ENCODE measurements at regions not wholly inside any gene's neighbourhood (a gene's known extent, or its start where the extent isn't known, plus 50 kb on each side); places are given as distances from the start of the nearest gene placed in this dataset.

- TF ChIP-seq POLR2AphosphoS5 (IDR thresholded peaks at IDR 0.05), result no peak
- TF ChIP-seq, protein P1, sequence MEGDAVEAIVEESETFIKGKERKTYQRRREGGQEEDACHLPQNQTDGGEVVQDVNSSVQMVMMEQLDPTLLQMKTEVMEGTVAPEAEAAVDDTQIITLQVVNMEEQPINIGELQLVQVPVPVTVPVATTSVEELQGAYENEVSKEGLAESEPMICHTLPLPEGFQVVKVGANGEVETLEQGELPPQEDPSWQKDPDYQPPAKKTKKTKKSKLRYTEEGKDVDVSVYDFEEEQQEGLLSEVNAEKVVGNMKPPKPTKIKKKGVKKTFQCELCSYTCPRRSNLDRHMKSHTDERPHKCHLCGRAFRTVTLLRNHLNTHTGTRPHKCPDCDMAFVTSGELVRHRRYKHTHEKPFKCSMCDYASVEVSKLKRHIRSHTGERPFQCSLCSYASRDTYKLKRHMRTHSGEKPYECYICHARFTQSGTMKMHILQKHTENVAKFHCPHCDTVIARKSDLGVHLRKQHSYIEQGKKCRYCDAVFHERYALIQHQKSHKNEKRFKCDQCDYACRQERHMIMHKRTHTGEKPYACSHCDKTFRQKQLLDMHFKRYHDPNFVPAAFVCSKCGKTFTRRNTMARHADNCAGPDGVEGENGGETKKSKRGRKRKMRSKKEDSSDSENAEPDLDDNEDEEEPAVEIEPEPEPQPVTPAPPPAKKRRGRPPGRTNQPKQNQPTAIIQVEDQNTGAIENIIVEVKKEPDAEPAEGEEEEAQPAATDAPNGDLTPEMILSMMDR (IDR thresholded peaks at IDR 0.05), result no peak
- TF ChIP-seq POLR2A (IDR thresholded peaks at IDR 0.05; ENCODE audit: low read depth), result no peak
These were observed 84.9 kb downstream of the NREP start for GRCh38 chr5:111672099-111672498.

Data from esophagus muscularis mucosa (tissue), 3 donors.